Ramos (cell line): ENCODE measurements at regions not wholly inside any gene's neighbourhood (a gene's known extent, or its start where the extent isn't known, plus 50 kb on each side); places are given as distances from the start of the nearest gene placed in this dataset.

Source experiments
- in situ Hi-C: fragments of 300-500 bp; cut with MboI; formaldehyde crosslinking; loops from one replicate; pipeline ENCODE4 v1.14.3; 2022; ENCODE audit warnings: low sequenced_read_pairs; ENCODE audit not compliant: unreplicated experiment

- in situ Hi-C loops: no loop called here
These were observed 191.1 kb upstream of the NUDT4 start for GRCh38 chr12:93186621-93187020.

DNA sequence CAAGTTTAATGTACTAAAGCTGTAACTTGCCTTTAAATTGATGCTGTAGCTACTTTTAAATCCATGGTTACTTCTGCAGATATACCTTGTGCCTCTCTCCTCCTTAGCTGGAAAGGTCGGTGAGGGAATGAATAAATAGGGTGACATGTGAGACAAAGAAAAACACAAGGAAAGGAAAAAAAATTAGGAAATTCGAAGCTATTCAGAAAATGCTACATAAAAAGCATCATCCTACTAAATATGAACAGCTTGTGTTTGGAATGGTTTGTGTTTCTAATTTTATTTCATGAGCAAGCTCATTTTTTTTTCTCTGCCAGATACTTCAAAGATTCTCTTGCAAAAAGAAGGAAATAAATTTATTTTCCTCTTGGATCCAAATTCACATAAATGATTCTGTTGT lies 186.3 kb upstream of the NUDT4 start:
- in situ Hi-C loops: no loop called here

DNA sequence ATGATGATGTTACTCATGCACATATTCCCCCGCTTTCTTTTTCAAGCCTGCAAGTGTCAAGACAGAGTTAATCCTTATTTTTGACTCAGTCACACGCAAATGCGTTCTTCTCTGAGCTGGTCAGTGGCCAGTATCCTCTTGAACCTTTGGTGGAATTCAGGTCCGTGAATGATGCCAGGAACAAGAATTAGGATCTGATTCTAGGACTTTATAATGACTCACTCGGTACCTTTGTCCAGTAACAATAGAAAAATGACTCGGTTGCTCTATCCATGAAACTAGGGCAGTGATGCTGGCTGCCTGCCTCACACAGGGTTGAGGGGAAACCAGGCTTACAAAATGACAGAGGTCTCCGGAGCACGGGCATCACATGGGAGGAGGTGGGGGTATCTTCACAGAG lies 185.8 kb upstream of the NUDT4 start:
- in situ Hi-C loops: no loop called here

DNA sequence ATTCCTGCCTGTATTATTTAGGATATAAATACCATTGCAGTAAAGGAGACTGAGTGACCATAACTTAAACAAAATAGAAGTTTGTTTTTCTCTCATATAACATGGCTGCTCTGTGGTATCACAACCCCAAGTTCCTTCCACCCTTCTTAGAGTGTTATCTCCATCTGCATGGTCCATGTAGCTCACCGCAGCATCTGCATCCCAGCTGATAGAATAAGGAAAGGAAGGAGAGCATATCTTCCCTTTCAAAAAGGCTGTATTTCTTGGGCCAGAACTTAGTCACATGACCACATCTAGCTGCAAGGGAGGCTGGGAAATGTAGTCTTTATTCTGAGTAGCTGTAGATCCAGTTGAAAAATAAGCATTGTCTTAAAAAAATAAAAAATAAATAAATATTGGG lies 184.8 kb upstream of the NUDT4 start:
- in situ Hi-C loops: no loop called here

- in situ Hi-C loops: no loop called here
These were observed 182.2 kb upstream of the NUDT4 start for GRCh38 chr12:93195511-93195910.

GRCh38 chr12:93197067-93197593 lies 180.6 kb upstream of the NUDT4 start:
- in situ Hi-C loops: no loop called here

DNA sequence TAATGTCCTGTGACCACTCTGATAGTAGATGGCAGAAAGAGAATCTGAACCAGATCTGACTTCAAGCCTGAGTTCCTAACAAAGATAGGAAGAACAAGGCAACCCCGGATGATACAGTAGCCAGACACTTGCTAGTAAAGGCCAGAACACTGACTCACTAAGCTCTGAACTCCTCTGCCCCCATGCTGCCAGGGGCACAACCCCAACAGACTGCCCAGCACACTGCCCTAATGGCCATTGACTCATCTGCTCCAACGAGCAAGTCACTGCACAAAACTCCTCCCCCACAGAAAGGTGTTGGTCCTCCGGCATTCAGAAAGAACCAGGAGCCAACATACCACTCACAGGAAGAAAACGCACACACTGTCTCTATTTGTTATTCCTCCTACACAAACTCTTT lies 179.6 kb upstream of the NUDT4 start:
- in situ Hi-C loops: no loop called here

- in situ Hi-C loops: no loop called here
These were observed 177.9 kb upstream of the NUDT4 start for GRCh38 chr12:93199831-93200236.

- in situ Hi-C loops: no loop called here
These were observed 177.3 kb upstream of the NUDT4 start for GRCh38 chr12:93200291-93200917.

DNA sequence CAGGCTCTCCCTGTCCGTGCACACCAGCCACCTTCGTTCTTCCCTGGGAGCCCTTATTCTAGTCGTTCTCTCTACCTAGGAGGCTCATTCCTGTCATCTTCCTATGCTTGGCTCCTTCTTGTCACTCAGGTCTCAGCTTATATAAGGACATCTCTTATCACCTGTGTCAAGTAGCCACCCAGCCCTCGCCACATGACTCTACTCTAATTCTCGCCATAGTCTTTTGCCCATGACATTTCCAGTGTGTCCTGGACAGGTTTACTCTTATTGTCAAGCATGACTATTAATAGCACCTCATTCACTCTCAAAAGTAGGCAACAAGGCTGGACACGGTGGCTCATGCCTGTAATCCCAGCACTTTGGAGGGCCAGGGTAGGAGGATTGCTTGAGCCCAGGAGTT lies 175.7 kb upstream of the NUDT4 start:
- in situ Hi-C loops: no loop called here

- in situ Hi-C loops: no loop called here
These were observed 175.0 kb upstream of the NUDT4 start for GRCh38 chr12:93202688-93203087.

- in situ Hi-C loops: no loop called here
These were observed 174.4 kb upstream of the NUDT4 start for GRCh38 chr12:93203361-93203760.

- in situ Hi-C loops: no loop called here
These were observed 172.8 kb upstream of the NUDT4 start for GRCh38 chr12:93204896-93205295.

DNA sequence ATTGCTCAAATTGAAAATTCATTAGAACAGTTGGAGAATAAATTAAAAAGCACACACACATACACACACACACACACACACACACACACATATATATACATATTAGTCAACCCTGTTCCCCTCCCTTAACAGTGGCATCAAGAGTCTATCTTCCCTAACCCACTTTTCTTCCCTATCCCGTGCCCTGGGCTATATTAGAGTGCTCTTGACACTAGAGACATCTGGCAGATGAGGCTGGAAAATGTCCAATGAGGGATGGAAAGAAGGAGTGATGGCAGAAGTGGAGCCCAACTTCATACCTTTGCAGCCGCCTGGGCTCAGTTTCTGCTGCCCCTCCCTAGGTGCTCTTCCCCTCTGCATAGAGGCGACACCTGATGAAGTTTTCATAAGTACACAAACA lies 172.4 kb upstream of the NUDT4 start:
- in situ Hi-C loops: no loop called here

GRCh38 chr12:93208011-93208410 lies 169.7 kb upstream of the NUDT4 start:
- in situ Hi-C loops: no loop called here

- in situ Hi-C loops: no loop called here
These were observed 163.0 kb upstream of the NUDT4 start for GRCh38 chr12:93214523-93215289.

DNA sequence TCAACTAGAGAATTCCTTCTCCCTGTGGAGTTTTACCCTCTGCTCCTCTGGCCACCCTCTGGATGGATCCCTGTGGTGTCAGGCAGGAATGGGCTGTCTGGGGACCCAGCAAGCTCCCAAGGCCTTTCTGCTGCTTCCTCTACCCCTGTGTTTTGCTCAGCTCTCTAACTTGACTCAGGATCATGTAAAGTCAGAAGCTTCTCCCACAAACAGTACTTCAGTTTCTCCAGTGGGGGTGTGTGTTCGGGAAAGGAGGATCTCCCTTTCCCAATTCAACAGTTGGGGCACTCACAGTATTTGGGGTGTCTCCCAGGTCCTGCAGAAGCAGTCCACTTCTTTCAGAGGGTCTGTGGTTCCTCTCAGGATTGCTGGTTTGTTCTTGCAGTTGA lies 162.4 kb upstream of the NUDT4 start:
- in situ Hi-C loops: no loop called here

GRCh38 chr12:93219947-93220346 lies 157.8 kb upstream of the NUDT4 start:
- in situ Hi-C loops: no loop called here

GRCh38 chr12:93221841-93222240 lies 155.9 kb upstream of the NUDT4 start:
- in situ Hi-C loops: no loop called here

GRCh38 chr12:93223440-93224426 lies 154.0 kb upstream of the NUDT4 start:
- in situ Hi-C loops: no loop called here

- in situ Hi-C loops: no loop called here
These were observed 152.6 kb upstream of the NUDT4 start for GRCh38 chr12:93225094-93225493.
